NCI-H2227 treated with DMSO at 0.1 percent for 48 hours (cell line): ENCODE measurements at regions not wholly inside any gene's neighbourhood (a gene's known extent, or its start where the extent isn't known, plus 50 kb on each side); places are given as distances from the start of the nearest gene placed in this dataset.
"Not testable (repeated sequence)": the region's sequence is repeated elsewhere in the genome, so short reads cannot be mapped to it uniquely, and the experiment has no call there.

ENCODE experiments used
- DNase-seq: peaks from one replicate; lab custom pipeline; 2025; lab: John Stamatoyannopoulos, UW

- DNase-seq: no peak
Observed at GRCh38 chr1:170376801-170377385, 155.1 kb upstream of the GORAB start.

GRCh38 chr1:170377440-170377839, 154.5 kb upstream of the GORAB start:
- peak; percentile 17 for DNase-seq

GRCh38 chr1:170377896-170378634, 153.9 kb upstream of the GORAB start:
- DNase-seq: no peak

GRCh38 chr1:170385750-170386149, 146.2 kb upstream of the GORAB start:
- DNase-seq: no peak

GRCh38 chr1:170388489-170388888, 143.5 kb upstream of the GORAB start:
- DNase-seq: no peak

GRCh38 chr1:170395149-170395548, 136.8 kb upstream of the GORAB start:
- DNase-seq: no peak

- DNase-seq: no peak
Observed at GRCh38 chr1:170397061-170397460, 134.9 kb upstream of the GORAB start.

- no peak for DNase-seq
Observed at GRCh38 chr1:170402476-170403311, 129.3 kb upstream of the GORAB start.

- no peak for DNase-seq
Observed at GRCh38 chr1:170407138-170407537, 124.8 kb upstream of the GORAB start.

GRCh38 chr1:170407581-170407980, 124.4 kb upstream of the GORAB start:
- no peak for DNase-seq

GRCh38 chr1:170410401-170411166, 121.4 kb upstream of the GORAB start:
- DNase-seq: no peak

GRCh38 chr1:170414989-170415709, 116.8 kb upstream of the GORAB start:
- no peak for DNase-seq

- no peak for DNase-seq
Observed at GRCh38 chr1:170415710-170416372, 116.1 kb upstream of the GORAB start.

- no peak for DNase-seq
Observed at GRCh38 chr1:170424346-170424745, 107.6 kb upstream of the GORAB start.

GRCh38 chr1:170426596-170426995, 105.4 kb upstream of the GORAB start:
- DNase-seq: no peak

- DNase-seq: not testable (repeated sequence)
Observed at GRCh38 chr1:170427002-170427401, 105.0 kb upstream of the GORAB start.

- DNase-seq: no peak
Observed at GRCh38 chr1:170436928-170437327, 95.0 kb upstream of the GORAB start.

GRCh38 chr1:170445096-170445495, 86.9 kb upstream of the GORAB start:
- DNase-seq: no peak

- no peak for DNase-seq
Observed at GRCh38 chr1:170448661-170449158, 83.3 kb upstream of the GORAB start.

GRCh38 chr1:170457325-170458050, 74.5 kb upstream of the GORAB start:
- DNase-seq: not testable (repeated sequence)
